GM12872 (cell line): ENCODE measurements at regions not wholly inside any gene's neighbourhood (a gene's known extent, or its start where the extent isn't known, plus 50 kb on each side); places are given as distances from the start of the nearest gene placed in this dataset.
A peak's percentile ranks its signal among the peaks of the same experiment; 100 is the strongest.

Experiments used
- TF ChIP-seq, protein P1 (sequence below): IDR thresholded peaks from 3 replicates; pipeline ENCODE4 v1.5.1; 2011; ENCODE audit warnings: low read depth, mild to moderate bottlenecking, low read length, moderate library complexity; ENCODE audit not compliant: insufficient read depth

DNA sequence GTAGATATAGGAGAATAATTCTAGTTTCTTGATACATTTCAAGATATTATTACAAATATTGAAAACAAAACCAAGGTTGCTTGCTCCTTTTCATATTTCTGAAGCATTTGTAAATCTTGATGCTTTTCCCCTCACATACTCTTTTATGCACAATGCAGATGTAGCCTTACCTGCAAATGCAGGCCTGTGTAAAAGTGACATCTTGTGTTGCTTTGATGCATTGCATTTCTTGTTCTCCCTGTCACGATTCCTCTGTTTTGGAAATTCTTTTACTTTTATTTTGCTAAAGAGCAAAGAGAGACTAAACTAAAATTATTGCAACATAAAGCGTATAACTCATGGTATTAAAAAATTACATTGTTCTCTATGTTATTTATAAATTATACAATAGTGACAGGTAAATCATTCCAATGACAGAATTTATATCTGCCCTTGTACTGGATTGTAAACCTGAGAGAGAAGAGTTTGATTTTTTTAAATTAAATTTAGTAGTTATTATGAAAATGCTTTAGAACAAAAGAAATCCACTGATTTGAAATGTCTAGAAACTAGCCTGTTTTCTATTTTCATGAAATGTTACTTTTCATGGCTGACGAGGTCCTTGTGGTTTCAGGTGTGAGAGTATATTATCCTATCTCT lies 970.0 kb downstream of the MAT2B start:
- TF ChIP-seq, protein P1, sequence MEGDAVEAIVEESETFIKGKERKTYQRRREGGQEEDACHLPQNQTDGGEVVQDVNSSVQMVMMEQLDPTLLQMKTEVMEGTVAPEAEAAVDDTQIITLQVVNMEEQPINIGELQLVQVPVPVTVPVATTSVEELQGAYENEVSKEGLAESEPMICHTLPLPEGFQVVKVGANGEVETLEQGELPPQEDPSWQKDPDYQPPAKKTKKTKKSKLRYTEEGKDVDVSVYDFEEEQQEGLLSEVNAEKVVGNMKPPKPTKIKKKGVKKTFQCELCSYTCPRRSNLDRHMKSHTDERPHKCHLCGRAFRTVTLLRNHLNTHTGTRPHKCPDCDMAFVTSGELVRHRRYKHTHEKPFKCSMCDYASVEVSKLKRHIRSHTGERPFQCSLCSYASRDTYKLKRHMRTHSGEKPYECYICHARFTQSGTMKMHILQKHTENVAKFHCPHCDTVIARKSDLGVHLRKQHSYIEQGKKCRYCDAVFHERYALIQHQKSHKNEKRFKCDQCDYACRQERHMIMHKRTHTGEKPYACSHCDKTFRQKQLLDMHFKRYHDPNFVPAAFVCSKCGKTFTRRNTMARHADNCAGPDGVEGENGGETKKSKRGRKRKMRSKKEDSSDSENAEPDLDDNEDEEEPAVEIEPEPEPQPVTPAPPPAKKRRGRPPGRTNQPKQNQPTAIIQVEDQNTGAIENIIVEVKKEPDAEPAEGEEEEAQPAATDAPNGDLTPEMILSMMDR: peak; percentile 47; the same call in 1 of the 3 replicates

DNA sequence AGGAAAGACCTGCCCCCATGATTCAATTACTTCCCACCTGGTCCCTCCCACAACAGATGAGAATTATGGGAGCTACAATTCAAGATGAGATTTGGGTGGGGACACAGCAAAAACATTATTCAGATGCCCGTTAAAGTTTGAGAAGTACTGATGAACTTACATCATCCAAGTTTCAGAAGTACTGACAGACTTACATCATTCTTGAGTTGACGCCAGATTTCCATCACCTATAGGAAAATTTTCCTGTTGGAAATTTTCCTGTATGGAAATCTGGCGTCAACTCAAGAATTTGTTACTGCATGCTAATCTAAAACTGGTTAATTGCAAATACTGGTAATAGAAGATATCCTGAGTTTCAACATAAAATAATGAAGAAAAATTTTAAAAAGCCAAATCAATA lies 975.9 kb downstream of the MAT2B start:
- TF ChIP-seq, protein P1: no peak

DNA sequence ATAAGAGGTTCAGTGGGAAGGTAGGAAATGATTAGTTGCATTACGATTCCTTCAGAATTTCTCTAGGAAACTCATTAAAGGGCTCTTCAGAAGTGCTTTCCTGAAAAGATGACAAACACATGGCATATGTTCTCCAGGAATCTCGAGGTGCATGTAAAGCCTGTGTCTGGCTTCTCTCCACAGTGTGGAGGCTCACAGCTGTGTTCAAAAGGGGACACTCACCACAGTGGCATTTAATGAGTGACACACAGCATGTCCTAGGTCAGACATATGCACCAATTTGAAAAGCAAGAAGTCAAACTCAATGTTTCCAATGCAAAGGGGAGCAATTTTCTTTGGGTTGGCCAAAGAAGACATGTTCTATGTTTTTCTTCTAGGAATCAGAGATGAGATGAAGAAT lies 976.9 kb downstream of the MAT2B start:
- TF ChIP-seq, protein P1: no peak

DNA sequence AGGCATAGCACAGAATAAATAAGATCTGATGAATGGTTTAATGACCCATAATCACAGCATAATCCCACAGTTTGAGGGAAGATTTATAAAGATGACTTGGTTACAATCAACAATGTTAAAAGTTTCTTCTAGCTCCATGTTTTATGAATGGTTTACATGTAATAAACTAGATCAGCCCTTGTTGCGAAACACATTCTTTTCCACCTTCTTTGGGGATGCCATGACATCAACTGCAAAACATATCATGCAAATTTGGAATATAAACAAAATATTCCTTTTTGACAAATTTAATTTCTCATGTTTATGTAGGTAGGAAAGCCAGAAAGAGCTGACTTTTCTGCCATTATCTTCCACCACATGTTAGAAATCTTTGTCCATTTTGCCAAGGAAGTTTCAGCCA lies 979.5 kb downstream of the MAT2B start:
- TF ChIP-seq, protein P1: no peak

DNA sequence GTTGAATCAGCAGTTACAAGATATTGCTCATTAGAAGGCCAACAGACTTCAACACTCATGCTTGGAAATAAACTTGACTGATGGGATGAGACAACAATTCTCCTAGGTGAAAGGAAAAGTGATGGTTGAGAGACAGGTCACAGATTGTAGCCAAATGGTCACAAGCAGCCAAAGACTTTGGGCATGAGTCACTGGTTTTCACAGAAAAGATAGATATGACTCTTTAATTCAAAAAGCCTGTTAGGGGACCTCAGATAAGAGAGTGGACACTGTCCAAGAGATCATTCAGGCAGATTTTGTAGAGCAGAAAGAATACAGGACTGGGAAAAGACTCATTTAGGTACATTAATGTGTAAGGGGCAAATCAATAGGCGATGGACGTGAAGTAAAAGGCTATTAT lies 982.5 kb downstream of the MAT2B start:
- TF ChIP-seq, protein P1: no peak

DNA sequence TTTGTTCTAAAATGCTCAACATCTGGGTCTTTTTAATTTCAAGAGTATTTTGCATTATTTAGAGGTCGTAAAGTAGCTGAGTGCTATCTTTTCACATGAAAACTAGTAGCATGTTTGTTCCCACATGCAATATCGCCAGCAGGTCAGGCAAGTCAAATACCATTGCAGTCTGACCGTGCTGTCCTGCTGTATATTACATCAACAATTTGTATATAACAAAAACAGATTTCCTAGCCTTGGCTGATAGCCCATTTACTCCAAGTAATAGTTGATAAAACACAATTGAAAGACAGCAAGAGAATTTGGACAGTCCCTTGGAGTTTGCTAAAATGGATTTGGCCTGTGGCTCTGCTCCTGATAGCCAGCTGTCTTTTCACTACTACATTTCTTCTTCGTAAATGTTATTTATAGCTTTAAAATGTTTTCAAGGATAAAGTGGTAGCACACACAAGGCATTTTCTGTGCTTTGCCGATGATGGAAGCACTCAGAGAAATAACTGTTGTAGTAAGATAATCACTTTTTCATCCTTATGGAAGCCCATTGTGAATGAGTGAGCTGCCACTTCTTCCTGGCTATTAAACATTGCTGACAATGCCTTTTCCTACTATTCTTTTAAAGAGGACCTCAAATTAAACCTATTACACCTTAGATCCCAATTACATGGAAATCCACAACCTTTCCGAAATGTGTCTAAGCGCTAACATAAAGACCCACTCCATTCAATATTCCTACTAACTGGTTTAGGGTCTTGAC lies 992.1 kb downstream of the MAT2B start:
- TF ChIP-seq, protein P1: no peak

DNA sequence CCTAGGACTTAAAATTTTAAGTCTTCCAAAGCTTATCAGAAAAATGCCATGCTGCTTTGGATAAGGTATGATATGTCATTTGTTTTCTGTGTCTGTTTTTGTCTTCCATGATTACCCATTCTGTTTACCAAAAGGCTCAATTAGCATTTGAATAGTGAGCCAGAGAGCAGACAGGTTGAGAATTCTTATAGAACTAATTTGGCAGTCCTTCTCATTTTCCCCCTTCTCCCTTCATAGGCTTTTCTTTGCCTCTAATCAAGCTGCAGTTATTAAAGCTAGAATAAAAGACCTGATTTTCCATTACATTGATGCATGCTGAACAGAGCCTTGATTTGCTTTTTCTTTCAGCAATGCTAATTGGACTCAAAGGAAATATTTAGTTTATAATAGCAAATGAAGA lies 993.0 kb downstream of the MAT2B start:
- TF ChIP-seq, protein P1: no peak
